ENCODE measurements at regions not wholly inside any gene's neighbourhood (a gene's known extent, or its start where the extent isn't known, plus 50 kb on each side); places are given as distances from the start of the nearest gene placed in this dataset.
A peak's percentile ranks its signal among the peaks of the same experiment; 100 is the strongest.
"Not testable (repeated sequence)": the region's sequence is repeated elsewhere in the genome, so short reads cannot be mapped to it uniquely, and the experiment has no call there.

DNA sequence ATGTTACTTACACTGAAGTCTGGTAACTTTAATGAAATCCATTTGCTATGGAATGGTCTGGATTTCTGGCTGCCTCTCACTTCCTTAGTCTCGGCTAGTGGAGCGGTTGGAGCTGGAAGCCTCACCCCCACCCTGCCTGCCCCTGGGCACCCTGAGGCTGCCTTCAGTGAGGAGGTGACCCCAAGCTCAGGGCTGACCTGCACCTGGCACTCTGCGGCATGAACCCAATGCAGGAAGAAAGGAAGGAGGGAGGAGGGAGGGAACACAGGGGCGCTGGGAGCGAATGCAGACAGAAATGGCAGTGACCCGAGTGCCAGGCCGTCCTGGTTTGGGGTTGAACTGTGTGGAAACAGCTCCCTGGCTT lies 353.1 kb downstream of the TMEM121 start:
- no peak for DNase-seq
- Mint-ChIP-seq H3K4me3 (peak overlapping the region; percentile 14), H3K4me1 (peaks cover 3% of the 10 kb centered on the region), H3K9me3 (no peaks in the 10 kb centered on the region), H3K36me3 (no peaks in the 10 kb centered on the region), H3K27me3 (peaks cover 8% of the 10 kb centered on the region), H3K27ac (no peak overlapping the region)

DNA sequence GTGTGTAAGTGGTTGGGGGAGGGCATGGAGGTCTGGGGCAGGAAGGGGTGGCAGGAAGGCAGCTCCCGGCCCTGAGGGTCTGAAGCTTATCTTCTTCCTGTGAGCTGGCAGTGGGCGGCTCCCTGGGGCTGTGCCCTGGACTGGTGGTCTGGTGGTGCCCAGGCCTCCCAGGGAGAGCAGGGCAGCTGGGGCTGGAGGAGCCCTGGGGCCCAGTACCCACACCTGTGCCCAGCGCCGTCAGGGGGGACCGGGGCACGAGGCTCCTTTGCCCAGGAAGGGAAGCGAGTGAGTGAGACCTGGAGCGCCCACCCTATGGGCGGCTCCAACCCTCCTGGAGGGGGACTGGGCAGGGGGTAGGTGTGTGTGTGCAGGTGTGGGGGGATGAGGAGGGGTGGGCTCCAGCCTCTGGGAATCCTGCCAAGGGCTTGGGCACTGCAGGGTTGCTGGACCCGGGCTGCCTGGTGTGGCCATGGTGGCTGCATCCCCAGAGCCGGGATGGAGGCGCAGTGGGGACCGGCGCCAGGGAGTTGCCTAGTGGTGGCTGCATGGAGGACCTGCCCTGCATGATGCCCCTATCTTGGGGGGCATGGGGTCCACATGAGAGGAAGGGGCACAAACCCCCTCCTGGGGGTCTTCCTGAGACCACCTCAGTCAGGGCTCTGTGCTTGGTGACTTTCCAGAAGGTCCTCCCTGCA lies 353.6 kb downstream of the TMEM121 start:
- DNase-seq: no peak
- peak overlapping the region; percentile 14 for H3K4me3 Mint-ChIP-seq
- H3K36me3 Mint-ChIP-seq: no peaks in the 10 kb centered on the region
- no peak overlapping the region for H3K27ac Mint-ChIP-seq
- no peaks in the 10 kb centered on the region for H3K9me3 Mint-ChIP-seq
- H3K27me3 Mint-ChIP-seq: peaks cover 7% of the 10 kb centered on the region
- peaks cover 3% of the 10 kb centered on the region for H3K4me1 Mint-ChIP-seq

DNA sequence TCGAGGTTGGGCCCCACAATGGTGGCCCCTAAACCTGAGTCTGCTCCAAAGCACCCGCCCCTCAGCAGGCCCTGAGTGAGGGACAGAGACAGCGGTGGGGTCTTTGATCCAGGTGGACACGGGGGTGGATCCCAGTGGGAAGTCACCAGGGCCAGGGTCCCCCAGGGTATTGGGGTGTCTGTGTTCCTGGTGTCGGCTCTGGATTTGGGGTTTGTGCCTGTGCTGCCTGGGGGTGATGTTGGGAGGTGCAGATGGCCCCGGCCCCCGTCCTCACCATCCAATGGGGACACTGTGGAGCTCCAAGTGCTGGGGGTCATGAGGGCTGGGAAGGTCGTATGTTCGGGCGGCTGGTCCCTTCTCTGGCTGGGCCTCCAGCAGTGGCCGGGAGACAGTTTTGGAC lies 354.2 kb downstream of the TMEM121 start:
- Mint-ChIP-seq H3K27me3 (peaks cover 3% of the 10 kb centered on the region), H3K36me3 (no peaks in the 10 kb centered on the region), H3K9me3 (no peaks in the 10 kb centered on the region), H3K4me1 (peaks cover 3% of the 10 kb centered on the region), H3K4me3 (no peak overlapping the region), H3K27ac (no peak overlapping the region)
- no peak for DNase-seq

- H3K4me1 Mint-ChIP-seq: peaks cover 3% of the 10 kb centered on the region
- H3K27me3 Mint-ChIP-seq: peaks cover 3% of the 10 kb centered on the region
- no peaks in the 10 kb centered on the region for H3K9me3 Mint-ChIP-seq
- no peaks in the 10 kb centered on the region for H3K36me3 Mint-ChIP-seq
- no peak overlapping the region for H3K4me3 Mint-ChIP-seq
- no peak overlapping the region for H3K27ac Mint-ChIP-seq
- DNase-seq: no peak
Measured at GRCh38 chr14:105881021-105881930, 354.9 kb downstream of the TMEM121 start.

- not testable (repeated sequence) for H3K9me3 Mint-ChIP-seq
Measured at GRCh38 chr14:105882011-105882410, 355.6 kb downstream of the TMEM121 start.

DNA sequence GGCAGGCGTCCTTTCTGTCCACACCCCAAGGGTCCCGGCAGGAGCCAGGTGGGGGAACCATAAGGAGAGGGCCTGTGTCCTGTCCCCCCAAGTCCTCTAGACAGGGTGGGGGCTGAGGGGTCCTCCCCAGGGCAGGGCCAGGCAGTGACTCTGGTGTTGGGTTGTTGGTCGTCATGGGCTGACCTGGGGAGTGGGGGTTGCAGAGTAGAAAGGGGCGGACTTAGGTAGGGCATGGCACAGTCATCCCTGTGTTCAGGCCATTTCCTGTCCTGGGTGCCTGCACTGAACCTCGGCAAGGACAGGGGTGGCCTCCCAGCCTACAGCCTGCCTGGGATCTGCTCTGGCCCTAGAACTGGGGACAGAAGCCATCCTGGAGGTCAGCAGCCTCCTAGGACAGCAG lies 356.2 kb downstream of the TMEM121 start:
- H3K36me3 Mint-ChIP-seq: no peaks in the 10 kb centered on the region
- peaks cover 3% of the 10 kb centered on the region for H3K4me1 Mint-ChIP-seq
- no peaks in the 10 kb centered on the region for H3K9me3 Mint-ChIP-seq
- no peak overlapping the region for H3K27ac Mint-ChIP-seq
- no peak for DNase-seq
- H3K4me3 Mint-ChIP-seq: no peak overlapping the region
- peaks cover 3% of the 10 kb centered on the region for H3K27me3 Mint-ChIP-seq

More at GRCh38 chr14:105882011-105882410, 355.6 kb downstream of the TMEM121 start:
- H3K4me3 Mint-ChIP-seq, H3K27me3 Mint-ChIP-seq, H3K36me3 Mint-ChIP-seq, H3K27ac Mint-ChIP-seq, H3K4me1 Mint-ChIP-seq, DNase-seq: not testable (repeated sequence)

DNA sequence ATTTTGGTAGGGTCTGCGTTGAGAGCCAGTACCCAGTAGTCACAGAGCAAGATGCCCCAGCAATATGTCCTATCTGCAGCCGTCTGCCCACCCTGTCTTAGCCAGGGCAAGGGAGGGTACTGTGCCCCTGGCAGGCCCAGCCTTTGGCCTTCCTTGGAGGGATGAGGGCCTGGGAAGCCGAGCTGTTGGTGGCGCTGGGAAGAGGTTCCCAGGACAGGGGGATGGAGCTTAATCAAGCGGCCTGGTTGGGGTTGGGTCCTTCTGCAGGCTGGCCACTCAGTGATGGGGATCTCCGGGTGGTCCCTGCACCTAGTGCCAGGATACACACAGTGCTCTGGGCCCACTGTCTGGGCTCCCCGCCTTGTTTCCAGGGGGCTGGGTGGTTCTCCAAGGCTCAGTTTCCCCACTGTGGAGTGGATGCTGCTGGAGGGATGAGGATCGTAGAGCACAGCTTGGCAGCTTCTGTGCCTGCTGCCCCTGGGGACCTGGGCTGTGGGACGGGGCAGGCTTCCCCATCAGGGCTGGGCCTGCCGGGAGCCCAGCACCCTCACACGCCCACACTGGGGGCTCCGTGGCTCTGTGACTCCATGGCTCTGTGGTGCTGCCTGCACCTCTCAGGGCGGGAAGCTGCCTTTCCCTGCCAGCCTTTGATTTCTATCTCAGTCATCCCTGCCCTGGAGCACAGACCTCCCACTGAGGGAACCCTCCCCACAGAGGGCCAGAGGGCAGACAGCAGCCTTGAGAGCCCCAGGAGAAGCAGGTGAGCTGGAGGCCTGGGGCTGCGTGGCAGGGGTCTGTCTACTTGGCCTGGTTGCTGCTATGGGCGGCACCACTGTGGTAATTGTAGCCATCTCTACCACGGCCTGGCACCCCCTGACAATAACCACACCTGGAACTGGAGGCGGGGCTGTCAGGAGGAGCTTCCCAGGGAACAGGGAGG lies 357.0 kb downstream of the TMEM121 start:
- peaks cover 3% of the 10 kb centered on the region for H3K4me1 Mint-ChIP-seq
- DNase-seq: no peak
- peaks cover 3% of the 10 kb centered on the region for H3K27me3 Mint-ChIP-seq
- no peak overlapping the region for H3K4me3 Mint-ChIP-seq
- no peaks in the 10 kb centered on the region for H3K36me3 Mint-ChIP-seq
- no peaks in the 10 kb centered on the region for H3K9me3 Mint-ChIP-seq
- no peak overlapping the region for H3K27ac Mint-ChIP-seq

DNA sequence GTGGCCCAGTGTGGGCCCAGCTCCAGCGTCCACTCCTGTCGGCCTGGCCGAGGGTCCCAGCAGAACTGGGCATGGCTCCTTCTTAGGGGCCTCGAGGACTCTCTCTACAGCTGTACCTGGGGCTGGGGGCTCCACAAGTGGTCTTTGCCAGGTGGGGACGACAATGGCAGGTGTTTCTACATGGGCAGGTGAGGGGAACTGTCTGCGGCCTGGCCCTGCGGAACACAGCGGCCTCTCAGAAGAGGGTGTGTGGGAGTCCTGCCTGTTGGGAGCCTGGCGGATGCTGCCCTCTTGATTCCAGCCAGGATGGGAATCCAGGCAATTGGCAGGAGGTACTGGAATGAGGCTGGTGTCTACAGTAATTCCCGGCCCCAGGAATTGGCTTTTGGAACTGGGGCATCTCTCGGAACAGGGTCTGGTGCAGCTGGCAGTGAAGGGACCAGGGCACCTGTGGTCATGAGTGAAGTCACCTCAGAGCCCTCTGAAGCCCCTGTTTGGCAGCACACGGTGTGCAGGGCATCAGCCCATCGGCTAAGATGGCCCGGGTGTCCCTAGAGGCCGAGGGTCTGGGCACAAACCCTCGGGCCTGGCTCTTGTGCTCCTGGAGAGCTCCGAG lies 357.9 kb downstream of the TMEM121 start:
- not testable (repeated sequence) for H3K4me3 Mint-ChIP-seq, H3K27ac Mint-ChIP-seq, DNase-seq, H3K36me3 Mint-ChIP-seq, H3K27me3 Mint-ChIP-seq, H3K4me1 Mint-ChIP-seq, H3K9me3 Mint-ChIP-seq

GRCh38 chr14:105884808-105885281 lies 358.5 kb downstream of the TMEM121 start:
- no peak overlapping the region for H3K27ac Mint-ChIP-seq
- H3K9me3 Mint-ChIP-seq: no peaks in the 10 kb centered on the region
- H3K4me1 Mint-ChIP-seq: peaks cover 7% of the 10 kb centered on the region
- peaks cover 6% of the 10 kb centered on the region for H3K27me3 Mint-ChIP-seq
- H3K4me3 Mint-ChIP-seq: no peak overlapping the region
- no peak for DNase-seq
- H3K36me3 Mint-ChIP-seq: no peaks in the 10 kb centered on the region

- H3K27me3 Mint-ChIP-seq: peaks cover 6% of the 10 kb centered on the region
- H3K4me1 Mint-ChIP-seq: peaks cover 8% of the 10 kb centered on the region
- no peak overlapping the region for H3K4me3 Mint-ChIP-seq
- no peaks in the 10 kb centered on the region for H3K36me3 Mint-ChIP-seq
- H3K27ac Mint-ChIP-seq: no peak overlapping the region
- no peak for DNase-seq
- no peaks in the 10 kb centered on the region for H3K9me3 Mint-ChIP-seq
Measured at GRCh38 chr14:105885561-105886320, 359.4 kb downstream of the TMEM121 start.

DNA sequence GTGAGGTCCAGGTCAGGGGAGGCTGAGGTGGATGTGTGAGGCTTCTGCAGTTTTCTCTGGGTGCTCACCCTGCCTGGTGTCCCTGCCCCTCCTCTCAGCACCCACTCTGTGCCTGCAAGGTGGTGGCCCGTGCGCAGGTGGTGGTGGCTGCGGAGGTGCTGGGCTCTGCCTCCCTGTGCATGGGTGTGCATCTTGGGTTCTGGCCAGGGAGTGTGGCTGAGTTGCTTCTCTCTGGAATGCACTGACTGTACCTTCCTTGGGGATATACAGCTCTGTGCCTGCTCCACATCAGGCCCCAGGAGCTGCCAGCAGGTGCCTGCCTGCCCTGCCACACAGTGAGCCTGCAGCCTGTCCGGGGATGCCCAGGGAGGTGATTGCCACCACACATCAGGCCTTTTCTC lies 360.4 kb downstream of the TMEM121 start:
- not testable (repeated sequence) for H3K36me3 Mint-ChIP-seq, H3K27me3 Mint-ChIP-seq, H3K4me1 Mint-ChIP-seq, H3K9me3 Mint-ChIP-seq, H3K27ac Mint-ChIP-seq, H3K4me3 Mint-ChIP-seq, DNase-seq

- no peak overlapping the region for H3K27ac Mint-ChIP-seq
- no peaks in the 10 kb centered on the region for H3K36me3 Mint-ChIP-seq
- no peak overlapping the region for H3K4me3 Mint-ChIP-seq
- H3K27me3 Mint-ChIP-seq: peaks cover 6% of the 10 kb centered on the region
- no peak for DNase-seq
- no peaks in the 10 kb centered on the region for H3K9me3 Mint-ChIP-seq
- H3K4me1 Mint-ChIP-seq: peaks cover 9% of the 10 kb centered on the region
Measured at GRCh38 chr14:105887692-105888091, 361.3 kb downstream of the TMEM121 start.

GRCh38 chr14:105888151-105888550 lies 361.8 kb downstream of the TMEM121 start:
- no peak for DNase-seq
- Mint-ChIP-seq H3K27me3 (peaks cover 6% of the 10 kb centered on the region), H3K4me1 (peaks cover 9% of the 10 kb centered on the region), H3K36me3 (no peaks in the 10 kb centered on the region), H3K9me3 (no peaks in the 10 kb centered on the region), H3K27ac (no peak overlapping the region), H3K4me3 (no peak overlapping the region)

Measured in activated naive CD8-positive, alpha-beta T cell treated with anti-CD3 and anti-CD28 coated beads for 36 hours (primary cell).